Astrocyte (in vitro differentiated cells and primary cell): ENCODE measurements at regions not wholly inside any gene's neighbourhood (a gene's known extent, or its start where the extent isn't known, plus 50 kb on each side); places are given as distances from the start of the nearest gene placed in this dataset.

ENCODE experiments used
- DNase-seq: peaks from one replicate; pipeline ENCODE4 v3.0.0-alpha.2; 2010; ENCODE audit warnings: low read depth
- FAIRE-seq: peaks from 2 replicates; lab custom pipeline; 2011; peaks lifted over from hg19 to GRCh38; lab: Jason Lieb, UNC
- H2AFZ ChIP-seq: 2 replicates; pipeline ENCODE4 v1.6.0; 2012; ENCODE audit warnings: low read depth, low read length, inconsistent platforms
- H3K27ac ChIP-seq: 2 replicates; pipeline ENCODE4 v1.5.1; 2011; ENCODE audit warnings: low read depth, low read length, inconsistent platforms
- H3K27me3 ChIP-seq: 2 replicates; pipeline ENCODE4 v1.6.0; 2011; ENCODE audit warnings: low read length, inconsistent platforms; ENCODE audit not compliant: insufficient read depth
- H3K36me3 ChIP-seq: 2 replicates; pipeline ENCODE4 v1.5.1; 2011; ENCODE audit warnings: low read length, inconsistent platforms; ENCODE audit not compliant: insufficient read depth
- H3K4me1 ChIP-seq: 2 replicates; pipeline ENCODE4 v1.5.1; 2011; ENCODE audit warnings: low read length, inconsistent platforms; ENCODE audit not compliant: insufficient read depth
- H3K4me2 ChIP-seq: 2 replicates; pipeline ENCODE4 v1.6.0; 2012; ENCODE audit warnings: low read length, inconsistent platforms
- H3K4me3 ChIP-seq: 2 replicates; pipeline ENCODE4 v1.5.1; 2011; ENCODE audit warnings: low read depth, mild to moderate bottlenecking, low read length, inconsistent platforms; ENCODE audit not compliant: insufficient read depth
- H3K79me2 ChIP-seq: 2 replicates; pipeline ENCODE4 v1.6.0; 2012; ENCODE audit warnings: mild to moderate bottlenecking, low read length, inconsistent platforms; ENCODE audit not compliant: insufficient read depth
- H3K9ac ChIP-seq: 2 replicates; pipeline ENCODE4 v1.6.0; 2012; ENCODE audit warnings: mild to moderate bottlenecking, low read length, inconsistent platforms
- H3K9me3 ChIP-seq: 2 replicates; pipeline ENCODE4 v1.5.1; 2012; ENCODE audit warnings: low read depth, mild to moderate bottlenecking, low read length, inconsistent platforms; ENCODE audit not compliant: insufficient read depth
- H4K20me1 ChIP-seq: 2 replicates; pipeline ENCODE4 v1.6.0; 2012; ENCODE audit warnings: low read length, inconsistent platforms; ENCODE audit not compliant: insufficient read depth
- H3K27ac Mint-ChIP-seq: one replicate; pipeline ENCODE4 v1.8.0; 2021; ENCODE audit warnings: mild to moderate bottlenecking, mixed read lengths; ENCODE audit not compliant: unreplicated experiment
- H3K27me3 Mint-ChIP-seq: one replicate; pipeline ENCODE4 v1.8.0; 2021; ENCODE audit warnings: low read depth, mixed read lengths; ENCODE audit not compliant: unreplicated experiment
- H3K36me3 Mint-ChIP-seq: one replicate; pipeline ENCODE4 v1.8.0; 2021; ENCODE audit warnings: low read depth, mixed read lengths; ENCODE audit not compliant: unreplicated experiment
- H3K4me1 Mint-ChIP-seq: one replicate; pipeline ENCODE4 v1.8.0; 2021; ENCODE audit warnings: low read depth, mixed read lengths; ENCODE audit not compliant: unreplicated experiment
- H3K4me3 Mint-ChIP-seq: one replicate; pipeline ENCODE4 v1.8.0; 2021; ENCODE audit warnings: mild to moderate bottlenecking, moderate library complexity, mixed read lengths; ENCODE audit not compliant: unreplicated experiment
- H3K9me3 Mint-ChIP-seq: one replicate; pipeline ENCODE4 v1.8.0; 2021; ENCODE audit warnings: mild to moderate bottlenecking, mixed read lengths; ENCODE audit not compliant: unreplicated experiment
- EZH2 ChIP-seq: IDR thresholded peaks from 2 replicates; pipeline ENCODE4 v1.6.1; 2012; ENCODE audit warnings: mild to moderate bottlenecking, low read length, inconsistent platforms; ENCODE audit not compliant: insufficient read depth
- TF ChIP-seq, protein P1 (sequence below): IDR thresholded peaks from 2 replicates; pipeline ENCODE4 v1.5.1; 2011; ENCODE audit warnings: low read depth, mild to moderate bottlenecking, inconsistent platforms, low read length, moderate library complexity; ENCODE audit not compliant: insufficient read depth

DNA sequence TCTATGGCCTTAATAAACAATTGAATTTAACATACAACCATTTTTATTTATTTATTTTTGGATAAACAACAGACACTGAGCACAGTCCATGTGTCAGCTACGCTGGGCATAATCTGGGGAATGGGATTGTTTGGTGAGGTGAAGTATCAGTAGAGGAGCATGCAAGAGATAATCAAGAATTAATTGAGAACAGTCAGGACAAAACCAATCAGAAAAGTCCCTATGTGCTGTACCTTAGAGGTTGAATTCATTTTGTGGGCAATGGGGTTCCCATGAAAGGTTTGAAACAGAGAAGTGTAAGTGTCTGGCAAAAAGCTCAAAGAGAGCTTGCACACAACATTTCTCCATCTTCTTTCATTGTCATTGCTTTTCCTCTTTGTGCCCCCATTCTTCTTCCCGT lies 198.2 kb downstream of the RNF144A start:
- Mint-ChIP-seq H3K4me3 (no peak overlapping the region), H3K36me3 (no peaks in the 10 kb centered on the region), H3K27me3 (no peaks in the 10 kb centered on the region), H3K27ac (no peak overlapping the region), H3K4me1 (no peaks in the 10 kb centered on the region), H3K9me3 (no peaks in the 10 kb centered on the region)
- Histone ChIP-seq H3K27ac (no peak overlapping the region), H3K36me3 (no peaks in the 10 kb centered on the region), H3K4me2 (no peak overlapping the region), H2AFZ (no peak overlapping the region), H3K27me3 (no peaks in the 10 kb centered on the region), H3K4me3 (no peak overlapping the region), H4K20me1 (no peaks in the 10 kb centered on the region), H3K9me3 (no peaks in the 10 kb centered on the region), H3K9ac (no peak overlapping the region), H3K4me1 (no peaks in the 10 kb centered on the region), H3K79me2 (no peaks in the 10 kb centered on the region)
- no peak for DNase-seq
- TF ChIP-seq, protein P1, sequence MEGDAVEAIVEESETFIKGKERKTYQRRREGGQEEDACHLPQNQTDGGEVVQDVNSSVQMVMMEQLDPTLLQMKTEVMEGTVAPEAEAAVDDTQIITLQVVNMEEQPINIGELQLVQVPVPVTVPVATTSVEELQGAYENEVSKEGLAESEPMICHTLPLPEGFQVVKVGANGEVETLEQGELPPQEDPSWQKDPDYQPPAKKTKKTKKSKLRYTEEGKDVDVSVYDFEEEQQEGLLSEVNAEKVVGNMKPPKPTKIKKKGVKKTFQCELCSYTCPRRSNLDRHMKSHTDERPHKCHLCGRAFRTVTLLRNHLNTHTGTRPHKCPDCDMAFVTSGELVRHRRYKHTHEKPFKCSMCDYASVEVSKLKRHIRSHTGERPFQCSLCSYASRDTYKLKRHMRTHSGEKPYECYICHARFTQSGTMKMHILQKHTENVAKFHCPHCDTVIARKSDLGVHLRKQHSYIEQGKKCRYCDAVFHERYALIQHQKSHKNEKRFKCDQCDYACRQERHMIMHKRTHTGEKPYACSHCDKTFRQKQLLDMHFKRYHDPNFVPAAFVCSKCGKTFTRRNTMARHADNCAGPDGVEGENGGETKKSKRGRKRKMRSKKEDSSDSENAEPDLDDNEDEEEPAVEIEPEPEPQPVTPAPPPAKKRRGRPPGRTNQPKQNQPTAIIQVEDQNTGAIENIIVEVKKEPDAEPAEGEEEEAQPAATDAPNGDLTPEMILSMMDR = no peak
- no peak for TF ChIP-seq EZH2
- no peak for FAIRE-seq

DNA sequence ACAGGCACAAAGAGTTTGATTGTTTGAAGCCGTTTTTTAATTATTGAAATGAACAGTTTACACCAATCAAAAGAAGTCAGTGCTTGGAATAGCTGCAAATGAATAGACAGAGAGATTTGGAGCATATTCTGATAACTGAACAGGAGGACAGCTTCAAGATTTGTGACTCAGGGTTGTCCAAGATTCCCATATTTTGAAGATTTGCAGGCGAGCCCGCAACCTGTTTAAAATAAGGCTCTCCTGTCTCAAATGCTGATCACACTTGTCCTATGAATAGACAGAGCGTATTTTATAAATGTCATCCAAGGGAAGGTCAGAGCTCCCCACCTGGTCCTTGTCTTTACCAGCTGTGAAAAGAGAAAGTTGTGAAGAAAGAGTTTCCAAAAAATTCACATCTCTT lies 198.7 kb downstream of the RNF144A start:
- Histone ChIP-seq H3K27ac (no peak overlapping the region), H3K79me2 (no peaks in the 10 kb centered on the region), H3K4me3 (no peak overlapping the region), H3K27me3 (no peaks in the 10 kb centered on the region), H2AFZ (no peak overlapping the region), H3K36me3 (no peaks in the 10 kb centered on the region), H3K9ac (no peak overlapping the region), H3K4me1 (no peaks in the 10 kb centered on the region), H4K20me1 (no peaks in the 10 kb centered on the region), H3K9me3 (no peaks in the 10 kb centered on the region), H3K4me2 (no peak overlapping the region)
- H3K9me3 Mint-ChIP-seq = no peaks in the 10 kb centered on the region
- no peak overlapping the region for H3K27ac Mint-ChIP-seq
- no peak overlapping the region for H3K4me3 Mint-ChIP-seq
- no peak for DNase-seq
- H3K36me3 Mint-ChIP-seq = no peaks in the 10 kb centered on the region
- no peaks in the 10 kb centered on the region for H3K4me1 Mint-ChIP-seq
- no peaks in the 10 kb centered on the region for H3K27me3 Mint-ChIP-seq
- FAIRE-seq = no peak
- no peak for TF ChIP-seq EZH2
- TF ChIP-seq, protein P1 = no peak

DNA sequence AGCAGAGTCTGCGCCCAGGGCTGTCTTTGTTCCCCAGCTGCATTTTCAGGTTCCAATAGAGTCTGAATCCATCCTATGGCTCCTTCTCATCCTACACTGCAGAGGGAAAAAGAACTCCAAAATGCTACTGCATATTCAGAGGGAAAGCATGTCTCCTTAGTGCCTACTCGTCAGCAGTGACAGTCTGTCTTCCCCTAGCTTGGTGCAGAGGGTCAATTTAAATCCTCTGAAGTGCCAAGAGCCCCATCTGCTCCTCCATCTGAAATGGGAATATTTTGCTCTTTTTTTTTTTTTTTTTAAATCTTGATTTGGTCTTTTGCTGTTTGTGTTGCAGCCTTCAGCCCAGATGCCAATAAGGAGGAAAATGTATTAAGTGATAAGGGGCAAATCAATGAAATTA lies 199.3 kb downstream of the RNF144A start:
- H3K27me3 Mint-ChIP-seq = no peaks in the 10 kb centered on the region
- H3K9me3 Mint-ChIP-seq = no peaks in the 10 kb centered on the region
- no peak overlapping the region for H3K27ac Mint-ChIP-seq

More for the DNA sequence above, 199.3 kb downstream of the RNF144A start:
- no peak overlapping the region for H3K27ac ChIP-seq
- no peak for TF ChIP-seq EZH2
- TF ChIP-seq, protein P1 = no peak
- no peak overlapping the region for H3K4me3 Mint-ChIP-seq
- FAIRE-seq (no peak), DNase-seq (no peak)
- H3K4me2 ChIP-seq = no peak overlapping the region
- no peaks in the 10 kb centered on the region for H4K20me1 ChIP-seq
- no peak overlapping the region for H3K4me3 ChIP-seq
- H3K9me3 ChIP-seq = no peaks in the 10 kb centered on the region
- no peak overlapping the region for H2AFZ ChIP-seq
- no peak overlapping the region for H3K9ac ChIP-seq
- H3K4me1 ChIP-seq = no peaks in the 10 kb centered on the region
- no peaks in the 10 kb centered on the region for H3K36me3 ChIP-seq
- no peaks in the 10 kb centered on the region for H3K36me3 Mint-ChIP-seq
- no peaks in the 10 kb centered on the region for H3K4me1 Mint-ChIP-seq
- H3K27me3 ChIP-seq = no peaks in the 10 kb centered on the region
- H3K79me2 ChIP-seq = no peaks in the 10 kb centered on the region
